CD4-positive, alpha-beta T cell treated with Interleukin-6 at 100 ng/mL for 8 hours (primary cell): ENCODE measurements at regions not wholly inside any gene's neighbourhood (a gene's known extent, or its start where the extent isn't known, plus 50 kb on each side); places are given as distances from the start of the nearest gene placed in this dataset.

Experiments used
- DNase-seq: peaks from one replicate; pipeline ENCODE4 v3.0.0-alpha.2; 2020; ENCODE audit warnings: mixed read lengths, low spot score

DNA sequence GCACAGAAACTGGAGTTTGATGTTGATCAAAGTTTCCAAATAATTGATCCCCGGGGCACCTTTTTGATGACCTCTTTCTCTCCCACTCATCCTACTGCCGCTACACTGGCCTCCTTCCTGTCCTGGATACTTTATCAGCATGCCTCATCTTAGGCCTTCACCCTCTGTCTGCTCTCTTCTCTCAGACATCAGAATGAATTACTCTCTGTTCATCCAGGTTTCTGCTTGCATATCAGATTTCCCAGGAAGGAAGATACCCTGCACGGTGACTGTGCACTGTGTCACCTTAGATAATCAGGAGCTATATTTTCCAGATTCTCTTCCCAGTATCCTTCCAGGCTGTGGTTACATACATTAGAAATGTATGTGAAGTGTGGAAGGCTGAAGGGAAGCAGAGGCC, 397.0 kb downstream of the DIRAS2 start:
- no peak for DNase-seq

- DNase-seq, result no peak
Observed at GRCh38 chr9:90249094-90249493, 393.5 kb downstream of the DIRAS2 start.

GRCh38 chr9:90251316-90251715, 391.3 kb downstream of the DIRAS2 start:
- DNase-seq, result no peak

GRCh38 chr9:90256345-90256744, 386.3 kb downstream of the DIRAS2 start:
- no peak for DNase-seq

DNA sequence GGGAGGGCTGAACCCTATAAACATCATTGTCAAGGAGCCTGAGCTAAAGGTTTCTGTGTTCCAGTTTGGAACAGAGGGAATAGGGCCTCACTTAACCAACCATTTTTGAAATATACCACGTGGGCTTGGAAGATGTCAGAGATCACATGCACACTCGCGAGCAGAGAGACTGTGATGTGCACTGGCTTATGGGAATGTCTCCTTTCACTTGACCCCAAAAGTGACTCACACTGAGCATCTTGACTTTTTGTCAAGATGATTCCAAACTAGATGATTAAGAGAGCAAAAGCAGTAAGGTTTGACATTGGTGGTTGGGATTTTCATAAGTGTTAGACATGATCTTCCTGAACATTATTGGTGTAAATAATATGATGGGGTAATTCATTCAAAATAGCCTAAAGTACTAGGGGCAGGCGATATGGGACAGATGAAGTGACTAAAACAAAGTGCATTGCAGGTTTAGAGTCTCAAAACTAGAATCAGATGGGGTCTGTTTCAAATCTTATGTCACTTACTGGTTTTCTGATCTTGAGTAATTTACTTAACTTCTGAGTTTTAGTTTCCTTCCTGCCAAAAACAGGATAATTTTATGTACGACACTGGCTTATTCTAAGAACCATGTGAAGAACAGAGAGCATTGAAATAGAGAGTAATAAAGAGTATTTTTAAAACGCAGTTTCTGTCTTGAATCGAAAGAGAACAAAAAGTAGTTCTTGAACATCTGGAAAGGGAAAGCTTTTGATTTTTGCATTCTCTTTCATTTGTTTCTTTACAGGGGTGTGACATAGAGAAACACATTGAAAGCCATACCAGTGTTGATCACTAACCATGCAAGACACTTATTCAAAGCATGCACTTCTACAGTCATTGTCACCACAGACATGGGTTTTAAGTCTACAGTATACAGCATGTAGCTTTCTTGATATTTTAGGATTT, 383.0 kb downstream of the DIRAS2 start:
- no peak for DNase-seq

- DNase-seq, result no peak
Observed at GRCh38 chr9:90261698-90262097, 380.9 kb downstream of the DIRAS2 start.

DNA sequence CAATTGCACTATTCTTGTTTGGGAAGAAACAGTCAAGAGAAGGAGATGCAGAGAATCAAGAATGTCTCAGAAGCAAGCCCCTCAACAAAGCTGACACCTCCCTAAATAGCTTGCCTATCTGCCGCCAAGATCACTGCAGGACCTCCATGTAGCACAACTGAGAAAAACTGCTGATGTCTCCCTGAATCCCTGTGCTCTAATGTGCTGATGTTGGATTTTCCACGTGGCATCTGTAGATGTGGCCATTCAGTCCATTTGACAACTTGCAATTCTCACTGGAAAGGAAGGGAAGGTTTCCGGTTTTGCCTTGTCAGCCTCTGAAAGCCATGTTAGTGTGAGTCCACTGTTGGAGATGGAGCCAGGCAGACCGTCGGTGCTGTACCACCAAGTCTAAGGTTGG, 374.0 kb downstream of the DIRAS2 start:
- DNase-seq, result no peak

- DNase-seq, result no peak
Observed at GRCh38 chr9:90271707-90272106, 370.9 kb downstream of the DIRAS2 start.

- DNase-seq, result no peak
Observed at GRCh38 chr9:90274725-90275124, 367.9 kb downstream of the DIRAS2 start.

- no peak for DNase-seq
Observed at GRCh38 chr9:90285946-90286345, 356.7 kb downstream of the DIRAS2 start.

- no peak for DNase-seq
Observed at GRCh38 chr9:90287567-90288274, 354.9 kb downstream of the DIRAS2 start.

GRCh38 chr9:90288275-90288639, 354.4 kb downstream of the DIRAS2 start:
- DNase-seq, result no peak

DNA sequence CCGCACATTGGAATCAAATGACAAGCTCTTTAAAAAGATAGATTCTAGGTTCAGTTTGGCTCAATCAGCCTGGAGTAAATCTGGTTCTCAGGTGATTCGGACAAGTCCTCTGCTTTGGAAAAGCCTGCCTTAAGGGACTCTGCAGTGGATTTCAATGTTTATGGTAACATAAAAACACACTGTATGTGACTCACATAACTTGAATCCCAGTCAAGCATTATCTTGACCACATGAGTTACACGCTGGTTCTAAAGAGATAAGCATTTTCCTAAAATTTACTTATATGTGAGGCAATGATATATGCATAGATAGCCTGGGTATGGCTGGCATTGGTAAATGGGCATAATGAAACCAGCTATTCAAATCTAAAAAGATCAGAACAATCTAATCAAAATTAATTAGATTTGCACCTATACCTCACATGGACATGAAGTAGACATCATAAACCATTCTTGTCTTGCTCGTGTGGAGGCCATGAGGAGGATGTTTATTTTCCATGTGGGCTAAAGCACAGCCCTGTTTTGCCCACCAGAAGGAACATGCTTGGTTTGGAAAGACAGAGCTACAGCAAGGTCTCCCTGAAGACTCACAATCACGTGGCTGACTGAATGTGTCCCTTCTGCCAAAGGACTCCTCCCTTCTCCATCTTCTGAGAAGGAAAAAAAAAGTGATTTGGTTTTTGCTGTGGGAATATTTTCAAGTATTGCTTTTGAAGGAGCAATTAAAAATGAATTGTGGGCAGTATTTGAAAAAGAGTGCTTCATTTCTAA, 351.7 kb downstream of the DIRAS2 start:
- DNase-seq, result no peak

DNA sequence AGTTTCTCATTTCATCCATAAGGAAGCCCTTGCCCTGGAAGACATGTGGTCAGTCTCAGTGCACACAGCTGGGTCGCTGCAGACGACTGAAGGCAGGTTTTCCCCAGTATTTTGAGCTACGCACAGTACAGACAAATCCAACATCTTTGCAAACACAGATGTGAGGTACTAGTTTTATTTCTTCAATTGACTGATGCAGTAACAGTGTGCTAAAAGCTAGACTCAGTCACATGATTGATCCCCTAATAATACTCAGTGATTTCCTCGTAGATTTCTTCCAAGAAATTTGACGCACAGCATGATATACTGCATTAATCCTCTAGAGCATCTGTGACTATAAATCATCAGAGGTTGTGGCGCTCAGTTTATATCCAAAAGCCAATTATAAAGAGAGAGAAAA, 346.1 kb downstream of the DIRAS2 start:
- DNase-seq, result no peak

- no peak for DNase-seq
Observed at GRCh38 chr9:90299968-90300367, 342.7 kb downstream of the DIRAS2 start.

GRCh38 chr9:90300611-90301276, 341.9 kb downstream of the DIRAS2 start:
- no peak for DNase-seq

- no peak for DNase-seq
Observed at GRCh38 chr9:90301277-90301653, 341.4 kb downstream of the DIRAS2 start.

- no peak for DNase-seq
Observed at GRCh38 chr9:90303655-90304054, 339.0 kb downstream of the DIRAS2 start.

- no peak for DNase-seq
Observed at GRCh38 chr9:90306158-90306557, 336.5 kb downstream of the DIRAS2 start.

DNA sequence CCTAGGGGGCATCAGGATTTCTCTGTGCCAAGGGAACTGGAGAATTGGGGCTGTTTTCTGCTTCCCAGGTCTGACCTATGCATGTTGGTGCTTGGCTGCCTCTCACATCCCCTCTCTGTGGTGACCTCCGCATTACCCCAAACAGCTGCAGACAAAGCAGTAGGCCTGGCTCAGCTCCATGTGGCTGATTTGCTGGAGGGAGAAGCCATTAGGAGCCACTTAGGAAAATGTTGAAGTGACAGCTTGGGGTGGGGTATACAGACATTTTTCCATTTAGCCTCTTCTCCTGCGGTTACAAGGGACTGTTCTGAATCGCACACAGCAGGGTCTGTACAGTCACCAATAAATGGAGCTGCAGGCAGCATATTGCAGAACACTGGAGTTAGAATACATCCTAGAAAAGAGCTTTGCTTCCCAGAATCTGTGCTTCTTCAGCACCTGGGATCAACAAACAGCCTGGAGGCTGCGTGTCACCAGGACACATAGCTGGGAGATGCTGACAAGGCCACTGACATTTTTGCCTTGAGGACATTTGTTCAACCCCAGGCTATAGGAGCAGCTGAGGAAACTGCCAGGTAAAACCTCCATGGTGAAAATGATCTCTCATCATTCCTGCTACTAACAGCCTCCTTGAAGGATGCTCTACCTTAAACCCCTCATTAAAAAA, 335.3 kb downstream of the DIRAS2 start:
- no peak for DNase-seq

GRCh38 chr9:90307891-90308290, 334.7 kb downstream of the DIRAS2 start:
- no peak for DNase-seq

DNA sequence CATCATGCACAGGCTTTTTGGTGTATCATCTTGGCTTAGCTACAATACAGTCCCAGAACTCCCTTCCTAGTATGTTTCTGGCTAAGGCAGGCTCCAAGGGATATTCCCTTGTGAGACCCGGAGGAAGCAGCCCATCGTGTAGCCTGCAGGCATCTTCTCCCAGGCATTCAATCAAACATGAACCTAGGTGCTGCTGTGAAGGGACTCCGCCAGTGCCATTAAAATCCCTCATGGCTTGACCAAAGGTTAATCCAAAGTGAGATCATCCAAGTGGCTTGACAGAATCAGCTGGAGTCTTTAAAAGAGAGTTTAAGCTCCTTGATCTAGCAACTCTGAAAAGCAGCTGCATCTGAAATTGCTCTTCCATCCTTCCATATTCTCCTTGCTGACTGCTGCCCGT, 333.9 kb downstream of the DIRAS2 start:
- no peak for DNase-seq
